ENCODE measurements at regions not wholly inside any gene's neighbourhood (a gene's known extent, or its start where the extent isn't known, plus 50 kb on each side); places are given as distances from the start of the nearest gene placed in this dataset.

DNA sequence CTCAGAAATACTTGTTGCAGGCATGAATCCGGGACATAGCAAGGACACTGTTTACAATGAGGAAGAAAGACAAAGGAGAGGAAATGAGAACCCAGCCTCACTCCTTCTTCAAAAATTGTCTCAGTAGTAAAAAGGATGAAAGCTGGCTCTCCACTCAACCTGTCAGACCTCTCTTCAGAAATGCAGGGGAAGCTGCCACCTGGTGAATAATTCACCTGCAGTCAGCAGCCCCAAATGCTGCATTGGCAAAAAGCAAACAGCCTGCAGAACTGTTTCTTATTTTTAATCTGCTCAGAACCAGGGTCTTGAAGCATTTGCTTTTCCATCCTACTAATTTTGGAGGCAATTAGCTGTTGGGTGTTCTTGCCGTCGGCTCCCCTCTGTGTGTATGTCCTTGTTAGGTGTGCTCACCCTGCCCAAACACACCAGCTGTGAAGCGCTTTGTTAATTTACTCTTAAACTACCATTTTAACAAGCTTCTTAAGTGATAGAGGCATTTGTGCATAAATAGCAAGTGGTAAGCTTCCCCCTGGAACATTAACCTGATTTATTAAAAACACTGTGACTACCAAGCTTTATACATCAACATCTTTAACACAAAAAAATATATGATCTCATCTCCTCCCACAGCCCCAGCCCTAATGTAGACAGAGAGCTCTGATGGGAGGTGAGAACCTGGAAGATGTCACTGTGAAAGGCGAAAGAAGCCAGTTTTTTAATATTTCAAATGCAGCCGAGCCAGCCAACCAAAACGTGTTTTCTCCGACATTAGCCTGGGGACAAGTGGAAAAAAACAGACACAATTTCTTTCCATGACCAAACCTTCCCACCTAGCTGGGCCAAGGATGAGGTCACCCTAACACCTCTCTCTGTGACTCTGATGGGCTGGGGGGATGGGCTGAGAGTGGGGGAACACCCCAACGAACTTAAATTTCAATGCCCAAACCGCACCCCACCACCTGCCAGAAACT lies 451.0 kb upstream of the SULF2 start:
- no peaks in the 10 kb centered on the region for H3K36me3 ChIP-seq (ENCODE audit: control insufficient read depth, insufficient read depth, low read length)
- no peaks in the 10 kb centered on the region for H3K9me3 ChIP-seq (ENCODE audit: control insufficient read depth, low read length)
- H3K27ac ChIP-seq (ENCODE audit: insufficient read depth, low read depth, low read length, poor library complexity, severe bottlenecking), result no peak overlapping the region
- H3K4me1 ChIP-seq (ENCODE audit: control insufficient read depth, insufficient read depth, low read length), result no peaks in the 10 kb centered on the region
- 81 to 85% methylated on average over 10 of the region's 10 CpGs for WGBS, 2 experiments
- H3K4me3 ChIP-seq (ENCODE audit: insufficient read depth, low read depth, low read length), result no peak overlapping the region
- H3K27me3 ChIP-seq (ENCODE audit: control insufficient read depth, insufficient read depth, low read length, poor library complexity, severe bottlenecking), result no peaks in the 10 kb centered on the region

DNA sequence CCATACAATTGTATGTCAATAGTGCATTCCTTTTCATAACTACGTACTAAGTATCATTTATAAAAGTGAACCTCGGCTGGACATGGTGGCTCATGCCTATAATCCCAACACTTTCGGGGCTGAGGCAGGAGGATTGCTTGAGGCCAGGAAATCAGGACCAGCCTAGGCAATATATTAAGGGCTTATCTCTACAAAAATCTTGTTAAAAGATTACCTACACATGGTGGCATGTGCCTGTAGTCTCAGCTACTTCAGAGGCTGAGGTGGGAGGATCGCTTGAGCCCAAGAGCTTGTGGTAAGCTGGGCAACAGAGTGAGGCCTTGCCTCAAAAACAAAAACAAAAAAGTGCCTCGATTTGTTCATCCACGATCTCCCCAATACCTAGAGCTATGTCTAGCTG lies 449.7 kb upstream of the SULF2 start:
- no peak overlapping the region for H3K27ac ChIP-seq (ENCODE audit: insufficient read depth, low read depth, low read length, poor library complexity, severe bottlenecking)
- WGBS, 2 experiments, result 82 to 85% methylated on average over 5 to 6 of the region's 6 CpGs

DNA sequence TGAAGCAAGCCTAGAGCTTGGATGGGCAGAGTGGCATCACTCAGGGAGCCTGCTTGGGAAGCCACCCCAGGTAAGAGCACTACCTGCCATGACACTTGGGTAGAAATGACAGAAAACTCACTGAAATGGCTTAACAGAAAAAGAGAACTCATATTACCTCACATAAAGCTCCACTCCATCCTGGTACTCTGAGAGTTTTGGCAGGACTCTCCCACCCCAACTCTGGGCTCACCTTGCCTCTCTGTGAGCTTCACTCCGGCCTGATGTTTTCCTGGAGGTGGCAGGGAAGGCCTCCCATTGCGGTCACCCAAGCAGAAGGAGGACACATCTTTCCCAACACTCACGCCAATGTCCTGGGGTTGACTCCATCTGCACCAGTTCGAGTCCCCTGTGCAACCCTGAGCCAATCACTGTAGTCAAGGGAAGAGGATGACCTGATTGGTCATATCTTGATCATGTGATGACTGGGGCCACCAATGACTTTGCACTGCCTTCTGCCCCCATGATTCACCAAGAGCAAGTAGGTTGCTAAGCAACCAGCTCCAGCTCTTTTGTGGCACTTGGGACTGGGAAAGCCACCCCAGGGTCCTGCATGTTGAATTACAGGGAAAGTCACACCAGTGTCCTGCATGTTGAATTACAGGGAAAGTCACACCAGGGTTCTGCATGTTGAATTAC lies 446.1 kb upstream of the SULF2 start:
- H3K4me3 ChIP-seq (ENCODE audit: insufficient read depth, low read depth, low read length), result no peak overlapping the region
- no peaks in the 10 kb centered on the region for H3K9me3 ChIP-seq (ENCODE audit: control insufficient read depth, low read length)
- H3K4me1 ChIP-seq (ENCODE audit: control insufficient read depth, insufficient read depth, low read length), result no peaks in the 10 kb centered on the region
- WGBS, 2 experiments, result 95 to 98% methylated on average over 4 of the region's 4 CpGs
- no peaks in the 10 kb centered on the region for H3K27me3 ChIP-seq (ENCODE audit: control insufficient read depth, insufficient read depth, low read length, poor library complexity, severe bottlenecking)
- H3K27ac ChIP-seq (ENCODE audit: insufficient read depth, low read depth, low read length, poor library complexity, severe bottlenecking), result no peak overlapping the region
- no peaks in the 10 kb centered on the region for H3K36me3 ChIP-seq (ENCODE audit: control insufficient read depth, insufficient read depth, low read length)

More for the DNA sequence above, 449.7 kb upstream of the SULF2 start:
- Histone ChIP-seq H3K4me1 (ENCODE audit: control insufficient read depth, insufficient read depth, low read length) (no peaks in the 10 kb centered on the region), H3K36me3 (ENCODE audit: control insufficient read depth, insufficient read depth, low read length) (no peaks in the 10 kb centered on the region), H3K4me3 (ENCODE audit: insufficient read depth, low read depth, low read length) (no peak overlapping the region), H3K9me3 (ENCODE audit: control insufficient read depth, low read length) (no peaks in the 10 kb centered on the region), H3K27me3 (ENCODE audit: control insufficient read depth, insufficient read depth, low read length, poor library complexity, severe bottlenecking) (no peaks in the 10 kb centered on the region)

DNA sequence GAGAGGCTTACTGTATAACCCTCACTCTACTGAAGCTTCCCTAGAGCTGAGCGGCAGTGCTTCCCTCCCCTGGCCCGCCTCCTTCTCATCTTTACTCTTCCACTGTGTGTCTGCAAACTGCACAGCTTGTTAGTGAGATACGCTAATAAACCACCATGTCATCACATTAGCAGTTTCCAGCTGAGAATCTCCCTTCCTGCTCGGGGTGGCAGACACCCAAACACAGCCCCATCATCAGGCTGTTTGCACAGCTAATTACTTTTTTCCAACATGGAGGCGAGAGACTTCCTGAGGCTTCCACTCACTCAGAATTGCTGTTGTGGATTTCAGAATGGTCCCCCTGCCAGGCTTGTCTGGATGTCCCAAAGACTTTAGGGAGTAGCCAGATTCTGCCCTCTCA lies 444.9 kb upstream of the SULF2 start:
- Histone ChIP-seq H3K9me3 (ENCODE audit: control insufficient read depth, low read length) (no peaks in the 10 kb centered on the region), H3K27me3 (ENCODE audit: control insufficient read depth, insufficient read depth, low read length, poor library complexity, severe bottlenecking) (no peaks in the 10 kb centered on the region), H3K36me3 (ENCODE audit: control insufficient read depth, insufficient read depth, low read length) (no peaks in the 10 kb centered on the region), H3K4me1 (ENCODE audit: control insufficient read depth, insufficient read depth, low read length) (no peaks in the 10 kb centered on the region), H3K27ac (ENCODE audit: insufficient read depth, low read depth, low read length, poor library complexity, severe bottlenecking) (no peak overlapping the region), H3K4me3 (ENCODE audit: insufficient read depth, low read depth, low read length) (no peak overlapping the region)
- 87 to 88% methylated on average over 5 of the region's 5 CpGs for WGBS, 2 experiments

- Histone ChIP-seq H3K9me3 (ENCODE audit: control insufficient read depth, low read length) (no peaks in the 10 kb centered on the region), H3K36me3 (ENCODE audit: control insufficient read depth, insufficient read depth, low read length) (no peaks in the 10 kb centered on the region), H3K4me3 (ENCODE audit: insufficient read depth, low read depth, low read length) (no peak overlapping the region), H3K4me1 (ENCODE audit: control insufficient read depth, insufficient read depth, low read length) (peaks cover 5% of the 10 kb centered on the region), H3K27me3 (ENCODE audit: control insufficient read depth, insufficient read depth, low read length, poor library complexity, severe bottlenecking) (no peaks in the 10 kb centered on the region), H3K27ac (ENCODE audit: insufficient read depth, low read depth, low read length, poor library complexity, severe bottlenecking) (no peak overlapping the region)
- WGBS, 2 experiments, result 91 to 92% methylated on average over 5 of the region's 5 CpGs
These were observed 442.1 kb upstream of the SULF2 start for GRCh38 chr20:48227381-48227780.

- Histone ChIP-seq H3K27ac (ENCODE audit: insufficient read depth, low read depth, low read length, poor library complexity, severe bottlenecking) (no peak overlapping the region), H3K9me3 (ENCODE audit: control insufficient read depth, low read length) (no peaks in the 10 kb centered on the region), H3K27me3 (ENCODE audit: control insufficient read depth, insufficient read depth, low read length, poor library complexity, severe bottlenecking) (no peaks in the 10 kb centered on the region), H3K36me3 (ENCODE audit: control insufficient read depth, insufficient read depth, low read length) (no peaks in the 10 kb centered on the region), H3K4me3 (ENCODE audit: insufficient read depth, low read depth, low read length) (no peak overlapping the region), H3K4me1 (ENCODE audit: control insufficient read depth, insufficient read depth, low read length) (peaks cover 5% of the 10 kb centered on the region)
- WGBS, 2 experiments, result 93 to 95% methylated on average over 5 of the region's 5 CpGs
These were observed 441.4 kb upstream of the SULF2 start for GRCh38 chr20:48226642-48227041.

DNA sequence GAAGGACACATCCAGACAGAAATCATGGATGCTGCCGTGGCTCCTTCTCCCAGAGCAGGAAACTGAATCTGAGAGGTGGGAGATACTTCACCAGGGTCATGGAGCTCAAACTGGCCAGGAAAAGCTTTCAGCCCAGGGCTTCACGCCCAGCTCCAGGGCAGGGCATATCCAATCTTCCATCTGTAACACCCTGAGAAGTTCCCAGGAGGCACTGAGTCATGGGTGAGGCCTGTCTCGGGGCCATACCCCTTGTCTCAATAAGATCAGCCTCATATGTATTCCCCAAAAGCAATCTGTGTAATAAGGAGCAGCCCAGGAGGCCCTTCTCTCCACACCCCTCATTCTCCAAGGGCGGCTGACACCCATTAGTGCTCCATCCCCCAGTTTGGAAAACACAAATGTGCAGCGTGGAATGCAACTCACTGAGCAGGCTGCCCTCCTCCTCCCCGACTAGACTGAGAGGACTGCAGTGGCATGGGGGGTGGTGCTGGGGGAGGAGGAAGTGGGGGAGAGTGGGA lies 439.3 kb upstream of the SULF2 start:
- H3K4me3 ChIP-seq (ENCODE audit: insufficient read depth, low read depth, low read length), result no peak overlapping the region
- 82% methylated on average over 6 of the region's 6 CpGs for WGBS, 2 experiments
- no peaks in the 10 kb centered on the region for H3K9me3 ChIP-seq (ENCODE audit: control insufficient read depth, low read length)
- H3K36me3 ChIP-seq (ENCODE audit: control insufficient read depth, insufficient read depth, low read length), result no peaks in the 10 kb centered on the region
- no peaks in the 10 kb centered on the region for H3K27me3 ChIP-seq (ENCODE audit: control insufficient read depth, insufficient read depth, low read length, poor library complexity, severe bottlenecking)
- peaks cover 5% of the 10 kb centered on the region for H3K4me1 ChIP-seq (ENCODE audit: control insufficient read depth, insufficient read depth, low read length)
- no peak overlapping the region for H3K27ac ChIP-seq (ENCODE audit: insufficient read depth, low read depth, low read length, poor library complexity, severe bottlenecking)

DNA sequence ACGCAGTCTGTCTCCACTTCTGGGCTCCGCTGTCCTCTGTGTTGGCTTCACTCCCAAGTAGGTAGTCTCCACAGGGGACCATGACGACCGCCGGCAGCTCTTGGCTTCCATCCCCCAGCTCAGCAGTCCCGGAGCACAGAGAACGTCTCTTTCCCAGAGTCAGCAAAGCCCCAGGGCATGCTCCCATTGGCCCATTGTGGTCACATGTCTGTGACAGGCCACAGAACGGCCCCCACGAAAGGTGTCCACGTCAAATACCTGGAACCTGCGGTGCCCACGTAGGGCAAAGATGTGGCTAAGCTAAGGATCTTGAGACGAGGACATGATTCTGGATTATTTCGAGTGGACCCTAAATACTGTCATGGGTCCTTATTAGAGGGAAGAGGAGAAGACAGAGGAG lies 438.4 kb upstream of the SULF2 start:
- no peak overlapping the region for H3K4me3 ChIP-seq (ENCODE audit: insufficient read depth, low read depth, low read length)
- no peak overlapping the region for H3K27ac ChIP-seq (ENCODE audit: insufficient read depth, low read depth, low read length, poor library complexity, severe bottlenecking)
- no peaks in the 10 kb centered on the region for H3K9me3 ChIP-seq (ENCODE audit: control insufficient read depth, low read length)
- peaks cover 5% of the 10 kb centered on the region for H3K4me1 ChIP-seq (ENCODE audit: control insufficient read depth, insufficient read depth, low read length)
- no peaks in the 10 kb centered on the region for H3K27me3 ChIP-seq (ENCODE audit: control insufficient read depth, insufficient read depth, low read length, poor library complexity, severe bottlenecking)
- 92 to 94% methylated on average over 14 of the region's 14 CpGs for WGBS, 2 experiments
- H3K36me3 ChIP-seq (ENCODE audit: control insufficient read depth, insufficient read depth, low read length), result no peaks in the 10 kb centered on the region

DNA sequence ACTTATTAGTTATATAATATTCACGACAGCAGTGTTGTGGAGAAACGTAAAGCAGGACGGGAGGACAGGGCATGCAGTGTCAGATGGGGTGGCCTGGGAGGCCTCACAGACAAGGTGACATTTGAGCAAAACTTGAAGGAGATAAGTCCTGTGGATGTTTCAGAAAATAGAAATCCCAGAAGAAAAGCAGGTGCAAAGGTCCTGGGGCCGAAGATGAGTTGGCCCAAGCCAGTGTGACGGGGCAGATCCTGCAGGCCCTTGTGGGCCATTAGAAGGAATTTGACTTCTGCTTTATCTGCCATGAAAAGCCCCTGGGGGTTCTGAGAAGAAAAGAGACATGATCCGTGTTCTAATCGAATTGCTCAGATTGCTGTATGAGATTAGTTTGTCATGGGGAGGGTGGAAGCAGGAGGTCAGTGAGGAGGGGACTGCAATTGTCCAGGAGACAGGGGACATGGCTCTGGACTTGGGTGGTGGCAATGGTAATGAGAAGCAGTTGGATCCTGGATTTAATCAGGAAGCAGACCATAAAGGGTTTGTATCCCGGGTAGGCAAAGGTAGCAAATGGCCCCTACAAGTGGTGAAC lies 437.4 kb upstream of the SULF2 start:
- 95 to 97% methylated on average over 8 of the region's 8 CpGs for WGBS, 2 experiments
- H3K27ac ChIP-seq (ENCODE audit: insufficient read depth, low read depth, low read length, poor library complexity, severe bottlenecking), result no peak overlapping the region
- H3K4me1 ChIP-seq (ENCODE audit: control insufficient read depth, insufficient read depth, low read length), result peaks cover 5% of the 10 kb centered on the region
- H3K4me3 ChIP-seq (ENCODE audit: insufficient read depth, low read depth, low read length), result no peak overlapping the region
- H3K9me3 ChIP-seq (ENCODE audit: control insufficient read depth, low read length), result no peaks in the 10 kb centered on the region
- H3K36me3 ChIP-seq (ENCODE audit: control insufficient read depth, insufficient read depth, low read length), result no peaks in the 10 kb centered on the region
- H3K27me3 ChIP-seq (ENCODE audit: control insufficient read depth, insufficient read depth, low read length, poor library complexity, severe bottlenecking), result no peaks in the 10 kb centered on the region
